ENCODE measurements at regions not wholly inside any gene's neighbourhood (a gene's known extent, or its start where the extent isn't known, plus 50 kb on each side); places are given as distances from the start of the nearest gene placed in this dataset.

GRCh38 chr5:63032343-63032742 is 453.7 kb downstream of the LRRC70 start:
- TF ChIP-seq CTCF (IDR thresholded peaks at IDR 0.05; ENCODE audit: low read depth, low read length) (no peak), POLR2A (IDR thresholded peaks at IDR 0.05; ENCODE audit: extremely low read depth, insufficient read length) (no peak), MAX (IDR thresholded peaks at IDR 0.05; ENCODE audit: low read depth, low read length) (no peak), MYC (IDR thresholded peaks at IDR 0.05; ENCODE audit: low read depth, low read length) (no peak)
